Lung (tissue), 11 donors: ENCODE measurements at regions not wholly inside any gene's neighbourhood (a gene's known extent, or its start where the extent isn't known, plus 50 kb on each side); places are given as distances from the start of the nearest gene placed in this dataset.

Experiments used
- ATAC-seq: fragments of 200-7000 bp; cut with Tn5 transposase; one replicate; pipeline ENCODE4 v1.9.1; 2020; ENCODE audit warnings: moderate number of reproducible peaks; ENCODE audit not compliant: insufficient read depth, low FRiP score
- DNase-seq, 3 donors: peaks; one replicate each; pipeline ENCODE4 v3.0.0-alpha.2; 2013 to 2017
- H3K27ac ChIP-seq, 2 donors: one replicate each; pipeline ENCODE4 v1.5.1; 2013; ENCODE audit warnings: mild to moderate bottlenecking in 2 of 2, moderate library complexity in 2 of 2, control low read depth in 1 of 2, inconsistent platforms in 1 of 2, low read depth in 1 of 2, low read length in 1 of 2
- H3K27me3 ChIP-seq, 3 donors: one replicate each; pipeline ENCODE4 v1.5.1; 2013; ENCODE audit warnings: low read length in 2 of 3; ENCODE audit not compliant: control insufficient read depth in 3 of 3, insufficient read depth in 3 of 3
- H3K36me3 ChIP-seq, 4 donors: one replicate each; pipeline ENCODE4 v1.5.1; 2013; ENCODE audit warnings: low read length in 4 of 4, mild to moderate bottlenecking in 1 of 4, moderate library complexity in 1 of 4; ENCODE audit not compliant: control insufficient read depth in 4 of 4, insufficient read depth in 4 of 4
- H3K4me1 ChIP-seq, 5 donors: one replicate each; pipeline ENCODE4 v1.5.1; 2013; ENCODE audit warnings: low read length in 5 of 5, mild to moderate bottlenecking in 2 of 5, moderate library complexity in 1 of 5; ENCODE audit not compliant: control insufficient read depth in 5 of 5, insufficient read depth in 5 of 5
- H3K4me3 ChIP-seq: one replicate; pipeline ENCODE4 v1.5.1; 2013; ENCODE audit warnings: mild to moderate bottlenecking, control low read depth, moderate library complexity
- H3K9ac ChIP-seq, 2 donors: one replicate each; pipeline ENCODE4 v1.5.1; 2013; ENCODE audit warnings: low read length in 2 of 2, control low read depth in 1 of 2; ENCODE audit not compliant: insufficient read depth in 1 of 2
- H3K9me3 ChIP-seq, 4 donors: one replicate each; pipeline ENCODE4 v1.5.1; 2013; ENCODE audit warnings: low read length in 3 of 4, mild to moderate bottlenecking in 1 of 4, moderate library complexity in 1 of 4; ENCODE audit not compliant: control insufficient read depth in 4 of 4, insufficient read depth in 3 of 4
- WGBS, 2 donors: extraction: QIAGEN DNeasy Blood & Tissue Kit; methylation state at CpG; one replicate each; pipeline ENCODE4 v1.1.7; 2013; 5-methylcytosine and 5-hydroxymethylcytosine counted together
- TF ChIP-seq, protein P1 (sequence below): IDR thresholded peaks from 2 replicates; pipeline ENCODE4 v1.5.1; 2012; ENCODE audit warnings: mild to moderate bottlenecking; ENCODE audit errors: control extremely low read depth, extremely low read depth
- donor health status: control.
- donor health status: control.
- donor health status: Bipolar disorder and iron deficiency.
- donor health status: healthy.
- donor health status: DM: yes; HTN: yes; CAD: no.

DNA sequence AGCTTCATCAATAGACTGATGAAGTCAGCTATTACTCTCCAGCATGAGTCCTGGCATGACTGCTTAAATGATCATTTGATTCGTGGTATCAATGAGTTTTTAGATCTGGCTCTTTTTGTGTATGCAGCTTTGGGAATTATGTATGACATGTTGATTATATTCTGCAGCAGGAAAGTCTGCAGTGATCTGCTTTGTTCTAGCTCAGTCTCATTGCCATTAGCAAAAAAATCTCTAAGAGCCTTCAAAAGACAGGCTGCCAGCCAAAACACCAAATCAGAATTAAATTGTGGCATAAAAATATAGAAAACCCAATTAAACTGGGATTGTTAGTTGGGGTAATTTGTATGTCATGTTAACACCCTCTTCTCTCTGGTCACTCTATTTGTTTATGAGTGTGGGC, 1021.0 kb upstream of the SEMA6D start:
- Histone ChIP-seq H3K27ac (no peak overlapping the region), H3K9ac (no peak overlapping the region), H3K36me3 (no peaks in the 10 kb centered on the region), H3K9me3 (no peaks in the 10 kb centered on the region), H3K4me3 (no peak overlapping the region), H3K4me1 (peaks cover 0 to 31% (median 2%) of the 10 kb centered on the region in 5 donors), H3K27me3 (no peaks in the 10 kb centered on the region)
- DNase-seq, result peak; percentile 73 to 97 (median 97)
- WGBS, 2 donors, result 28 to 43% methylated on average over 1 of the region's 1 CpG
- no peak for ATAC-seq
- TF ChIP-seq, protein P1, sequence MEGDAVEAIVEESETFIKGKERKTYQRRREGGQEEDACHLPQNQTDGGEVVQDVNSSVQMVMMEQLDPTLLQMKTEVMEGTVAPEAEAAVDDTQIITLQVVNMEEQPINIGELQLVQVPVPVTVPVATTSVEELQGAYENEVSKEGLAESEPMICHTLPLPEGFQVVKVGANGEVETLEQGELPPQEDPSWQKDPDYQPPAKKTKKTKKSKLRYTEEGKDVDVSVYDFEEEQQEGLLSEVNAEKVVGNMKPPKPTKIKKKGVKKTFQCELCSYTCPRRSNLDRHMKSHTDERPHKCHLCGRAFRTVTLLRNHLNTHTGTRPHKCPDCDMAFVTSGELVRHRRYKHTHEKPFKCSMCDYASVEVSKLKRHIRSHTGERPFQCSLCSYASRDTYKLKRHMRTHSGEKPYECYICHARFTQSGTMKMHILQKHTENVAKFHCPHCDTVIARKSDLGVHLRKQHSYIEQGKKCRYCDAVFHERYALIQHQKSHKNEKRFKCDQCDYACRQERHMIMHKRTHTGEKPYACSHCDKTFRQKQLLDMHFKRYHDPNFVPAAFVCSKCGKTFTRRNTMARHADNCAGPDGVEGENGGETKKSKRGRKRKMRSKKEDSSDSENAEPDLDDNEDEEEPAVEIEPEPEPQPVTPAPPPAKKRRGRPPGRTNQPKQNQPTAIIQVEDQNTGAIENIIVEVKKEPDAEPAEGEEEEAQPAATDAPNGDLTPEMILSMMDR, result no peak

DNA sequence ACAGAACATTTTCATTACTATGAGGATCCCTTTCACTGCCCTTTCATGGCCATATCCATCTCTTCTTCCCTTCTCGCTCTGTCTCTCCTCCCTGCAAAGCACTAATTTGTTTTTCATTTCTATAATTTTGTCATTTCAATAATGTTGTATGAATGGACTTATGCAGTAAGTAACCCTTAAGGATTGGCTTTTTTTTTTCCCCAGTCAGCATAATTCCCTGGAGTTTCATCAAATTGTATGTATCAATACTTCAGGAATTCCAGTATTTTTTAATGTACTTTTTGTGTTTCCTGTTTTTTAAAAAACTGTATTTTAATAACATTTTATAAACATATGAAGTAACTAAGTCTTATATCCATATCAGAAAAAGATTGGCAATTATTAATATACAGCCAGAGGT, 1016.0 kb upstream of the SEMA6D start:
- no peak overlapping the region for H3K4me3 ChIP-seq
- no peaks in the 10 kb centered on the region for H3K9me3 ChIP-seq
- no peaks in the 10 kb centered on the region for H3K36me3 ChIP-seq
- H3K9ac ChIP-seq, result no peak overlapping the region
- WGBS, 2 donors, result 92 to 97% methylated on average over 1 of the region's 1 CpG
- TF ChIP-seq, protein P1, result no peak
- DNase-seq, result no peak
- H3K27ac ChIP-seq, result no peak overlapping the region
- peaks cover 0 to 9% (median 0%) of the 10 kb centered on the region in 5 donors for H3K4me1 ChIP-seq
- no peaks in the 10 kb centered on the region for H3K27me3 ChIP-seq
- no peak for ATAC-seq

DNA sequence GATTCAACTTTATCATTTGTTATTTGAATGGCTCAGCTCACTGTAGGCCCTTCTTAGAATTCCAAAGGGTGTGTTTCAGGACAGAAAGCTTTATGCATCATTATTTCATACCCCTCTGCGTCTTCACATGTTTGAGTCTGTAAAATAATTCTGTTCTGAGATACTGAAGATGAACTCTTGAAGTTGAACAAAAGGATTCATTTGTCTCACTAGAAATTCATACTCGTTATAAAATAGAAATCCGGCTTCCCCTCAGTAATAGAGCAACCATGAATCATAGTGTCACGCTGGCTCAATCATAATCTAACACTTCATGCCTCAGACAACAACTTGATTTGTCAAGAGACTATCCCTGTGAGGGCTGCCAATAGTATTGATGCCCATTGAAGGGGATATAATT, 1015.4 kb upstream of the SEMA6D start:
- Histone ChIP-seq H3K4me1 (peaks cover 0 to 6% (median 0%) of the 10 kb centered on the region in 5 donors), H3K27me3 (no peaks in the 10 kb centered on the region), H3K27ac (no peak overlapping the region), H3K36me3 (no peaks in the 10 kb centered on the region), H3K9ac (no peak overlapping the region), H3K9me3 (peaks cover 0 to 2% (median 0%) of the 10 kb centered on the region in 4 donors), H3K4me3 (no peak overlapping the region)
- WGBS, 2 donors, result 68 to 84% methylated on average over 4 of the region's 4 CpGs
- TF ChIP-seq, protein P1, result no peak
- ATAC-seq, result no peak
- no peak for DNase-seq
